HG03175 (cell line): ENCODE measurements at regions not wholly inside any gene's neighbourhood (a gene's known extent, or its start where the extent isn't known, plus 50 kb on each side); places are given as distances from the start of the nearest gene placed in this dataset.
"Not testable (repeated sequence)": the region's sequence is repeated elsewhere in the genome, so short reads cannot be mapped to it uniquely, and the experiment has no call there.

ENCODE experiments used
- ATAC-seq: cut with Tn5 transposase; IDR thresholded peaks from one replicate; pipeline ENCODE4 v1.9.1; 2021; ENCODE audit warnings: mild to moderate bottlenecking, moderate library complexity; ENCODE audit not compliant: unreplicated experiment

GRCh38 chr22:23397613-23398567 is 182.2 kb downstream of the IGLL1 start:
- no peak for ATAC-seq

GRCh38 chr22:23397008-23397612 is 183.0 kb downstream of the IGLL1 start:
- ATAC-seq: no peak

- no peak for ATAC-seq
These were observed 183.6 kb downstream of the IGLL1 start for GRCh38 chr22:23396362-23397007.

- ATAC-seq: no peak
These were observed 184.3 kb downstream of the IGLL1 start for GRCh38 chr22:23395530-23396361.

- ATAC-seq: no peak
These were observed 185.4 kb downstream of the IGLL1 start for GRCh38 chr22:23394525-23395326.

- ATAC-seq: no peak
These were observed 186.3 kb downstream of the IGLL1 start for GRCh38 chr22:23393721-23394320.

GRCh38 chr22:23393199-23393598 is 186.9 kb downstream of the IGLL1 start:
- ATAC-seq: not testable (repeated sequence)

- ATAC-seq: no peak
These were observed 187.5 kb downstream of the IGLL1 start for GRCh38 chr22:23392420-23393121.

GRCh38 chr22:23391022-23391421 is 189.1 kb downstream of the IGLL1 start:
- no peak for ATAC-seq

- ATAC-seq: no peak
These were observed 190.6 kb downstream of the IGLL1 start for GRCh38 chr22:23389271-23390071.

GRCh38 chr22:23388517-23388890 is 191.6 kb downstream of the IGLL1 start:
- no peak for ATAC-seq

- ATAC-seq: no peak
These were observed 192.1 kb downstream of the IGLL1 start for GRCh38 chr22:23387827-23388516.

- no peak for ATAC-seq
These were observed 193.1 kb downstream of the IGLL1 start for GRCh38 chr22:23386822-23387580.

GRCh38 chr22:23385678-23386631 is 194.1 kb downstream of the IGLL1 start:
- no peak for ATAC-seq

GRCh38 chr22:23384923-23385677 is 195.0 kb downstream of the IGLL1 start:
- no peak for ATAC-seq
